ENCODE measurements at regions not wholly inside any gene's neighbourhood (a gene's known extent, or its start where the extent isn't known, plus 50 kb on each side); places are given as distances from the start of the nearest gene placed in this dataset.

GRCh38 chr16:17027488-17028129 is 443.2 kb downstream of the XYLT1 start:
- intact Hi-C loops (cut with micrococcal nuclease; ENCODE audit: unreplicated experiment), result no loop called here
- H3K4me1 Mint-ChIP-seq (ENCODE audit: low read depth, unreplicated experiment), result no peaks in the 10 kb centered on the region
- no peaks in the 10 kb centered on the region for H3K9me3 Mint-ChIP-seq (ENCODE audit: unreplicated experiment)
- H3K27me3 Mint-ChIP-seq (ENCODE audit: insufficient read depth, unreplicated experiment), result no peaks in the 10 kb centered on the region
- BruUV-seq (replicated peaks), result no TSS peak
- H3K27me3 ChIP-seq (replicated peaks; ENCODE audit: control insufficient read depth, insufficient read depth, low read length), result no peaks in the 10 kb centered on the region
- CTCF ChIA-PET, result no interaction called here
- H3K4me1 ChIP-seq, result no peaks in the 10 kb centered on the region
- no peaks in the 10 kb centered on the region for H3K36me3 ChIP-seq (ENCODE audit: control insufficient read depth, insufficient read depth, low read length)
- H3K4me3 ChIP-seq (ENCODE audit: low read depth, low read length), result no peak overlapping the region
- H3K9me3 ChIP-seq, result no peaks in the 10 kb centered on the region
- H3K36me3 Mint-ChIP-seq (ENCODE audit: insufficient read depth, unreplicated experiment), result no peaks in the 10 kb centered on the region
- H3K27ac Mint-ChIP-seq (ENCODE audit: unreplicated experiment), result no peak overlapping the region
- H3K4me3 Mint-ChIP-seq (ENCODE audit: unreplicated experiment), result no peak overlapping the region
- POLR2A ChIA-PET, result no interaction called here
- DNase-seq, result no peak
- no peak for TF ChIP-seq CTCF (IDR thresholded peaks at IDR 0.05; ENCODE audit: insufficient read depth in 1 of 2, low read depth in 1 of 2, low read length in 1 of 2, severe bottlenecking in 1 of 2, unreplicated experiment in 1 of 2)

GRCh38 chr16:17029602-17030350 is 441.0 kb downstream of the XYLT1 start:
- Histone ChIP-seq H3K4me3 (ENCODE audit: low read depth, low read length) (no peak overlapping the region), H3K27me3 (replicated peaks; ENCODE audit: control insufficient read depth, insufficient read depth, low read length) (no peaks in the 10 kb centered on the region), H3K36me3 (ENCODE audit: control insufficient read depth, insufficient read depth, low read length) (no peaks in the 10 kb centered on the region), H3K4me1 (no peaks in the 10 kb centered on the region), H3K9me3 (no peaks in the 10 kb centered on the region)
- no peak overlapping the region for H3K4me3 Mint-ChIP-seq (ENCODE audit: unreplicated experiment)
- ChIA-PET CTCF (no interaction called here), POLR2A (no interaction called here)
- no peak for TF ChIP-seq CTCF (IDR thresholded peaks at IDR 0.05; ENCODE audit: insufficient read depth in 1 of 2, low read depth in 1 of 2, low read length in 1 of 2, severe bottlenecking in 1 of 2, unreplicated experiment in 1 of 2)
- H3K36me3 Mint-ChIP-seq (ENCODE audit: insufficient read depth, unreplicated experiment), result no peaks in the 10 kb centered on the region
- H3K9me3 Mint-ChIP-seq (ENCODE audit: unreplicated experiment), result peaks cover 10% of the 10 kb centered on the region
- H3K4me1 Mint-ChIP-seq (ENCODE audit: low read depth, unreplicated experiment), result no peaks in the 10 kb centered on the region
- no peaks in the 10 kb centered on the region for H3K27me3 Mint-ChIP-seq (ENCODE audit: insufficient read depth, unreplicated experiment)
- H3K27ac Mint-ChIP-seq (ENCODE audit: unreplicated experiment), result no peak overlapping the region
- intact Hi-C loops (cut with micrococcal nuclease; ENCODE audit: unreplicated experiment), result no loop called here
- no TSS peak for BruUV-seq (replicated peaks)
- no peak for DNase-seq

GRCh38 chr16:17031484-17032268 is 439.1 kb downstream of the XYLT1 start:
- CTCF ChIA-PET, result no interaction called here
- Histone ChIP-seq H3K27me3 (replicated peaks; ENCODE audit: control insufficient read depth, insufficient read depth, low read length) (no peaks in the 10 kb centered on the region), H3K9me3 (no peaks in the 10 kb centered on the region), H3K36me3 (ENCODE audit: control insufficient read depth, insufficient read depth, low read length) (no peaks in the 10 kb centered on the region), H3K4me3 (ENCODE audit: low read depth, low read length) (no peak overlapping the region), H3K4me1 (no peaks in the 10 kb centered on the region)
- no peak overlapping the region for H3K27ac Mint-ChIP-seq (ENCODE audit: unreplicated experiment)
- H3K4me3 Mint-ChIP-seq (ENCODE audit: unreplicated experiment), result no peak overlapping the region
- TF ChIP-seq CTCF (IDR thresholded peaks at IDR 0.05; ENCODE audit: insufficient read depth in 1 of 2, low read depth in 1 of 2, low read length in 1 of 2, severe bottlenecking in 1 of 2, unreplicated experiment in 1 of 2), result no peak
- DNase-seq, result no peak
- intact Hi-C loops (cut with micrococcal nuclease; ENCODE audit: unreplicated experiment), result no loop called here
- POLR2A ChIA-PET, result no interaction called here
- H3K4me1 Mint-ChIP-seq (ENCODE audit: low read depth, unreplicated experiment), result no peaks in the 10 kb centered on the region
- no peaks in the 10 kb centered on the region for H3K27me3 Mint-ChIP-seq (ENCODE audit: insufficient read depth, unreplicated experiment)
- peaks cover 10% of the 10 kb centered on the region for H3K9me3 Mint-ChIP-seq (ENCODE audit: unreplicated experiment)
- no peaks in the 10 kb centered on the region for H3K36me3 Mint-ChIP-seq (ENCODE audit: insufficient read depth, unreplicated experiment)
- no TSS peak for BruUV-seq (replicated peaks)
